ENCODE measurements at regions not wholly inside any gene's neighbourhood (a gene's known extent, or its start where the extent isn't known, plus 50 kb on each side); places are given as distances from the start of the nearest gene placed in this dataset.
"Not testable (repeated sequence)": the region's sequence is repeated elsewhere in the genome, so short reads cannot be mapped to it uniquely, and the experiment has no call there.

- not testable (repeated sequence) for H3K4me2 ChIP-seq (ENCODE audit: low read depth, low read length, poor library complexity, severe bottlenecking); H3K4me1 ChIP-seq (ENCODE audit: low read length); H3K9me2 ChIP-seq (replicated peaks; ENCODE audit: insufficient read depth, low read length); H3K27ac ChIP-seq (ENCODE audit: low read length); H3K79me2 ChIP-seq (ENCODE audit: low read length); H2AFZ ChIP-seq (ENCODE audit: low read length); H3K27me3 ChIP-seq (ENCODE audit: low read length); H4K20me1 ChIP-seq (ENCODE audit: insufficient read depth, low read depth, low read length); H3K36me3 ChIP-seq (ENCODE audit: insufficient read depth, low read length); DNase-seq; H3K4me3 ChIP-seq (ENCODE audit: low read length); H3K9ac ChIP-seq (ENCODE audit: low read length)
- peaks cover 19% of the 10 kb centered on the region for H3K9me3 ChIP-seq (ENCODE audit: low read length)
Observed at GRCh38 chr15:29505535-29505934, 235.9 kb upstream of the NSMCE3 start.

- H4K20me1 ChIP-seq (ENCODE audit: insufficient read depth, low read depth, low read length) = no peaks in the 10 kb centered on the region
- no peaks in the 10 kb centered on the region for H3K36me3 ChIP-seq (ENCODE audit: insufficient read depth, low read length)
- DNase-seq = no peak
- no peaks in the 10 kb centered on the region for H3K79me2 ChIP-seq (ENCODE audit: low read length)
- no peaks in the 10 kb centered on the region for H3K4me1 ChIP-seq (ENCODE audit: low read length)
- no peaks in the 10 kb centered on the region; the same call in 1 of the 2 replicates for H3K9me2 ChIP-seq (replicated peaks; ENCODE audit: insufficient read depth, low read length)
- peaks cover 16% of the 10 kb centered on the region; the same call in 1 of the 2 replicates for H3K9me3 ChIP-seq (ENCODE audit: low read length)
- H3K4me3 ChIP-seq (ENCODE audit: low read length) = no peak overlapping the region
- H3K4me2 ChIP-seq (ENCODE audit: low read depth, low read length, poor library complexity, severe bottlenecking) = no peak overlapping the region
- no peak overlapping the region for H3K9ac ChIP-seq (ENCODE audit: low read length)
- H3K27me3 ChIP-seq (ENCODE audit: low read length) = no peaks in the 10 kb centered on the region
- H2AFZ ChIP-seq (ENCODE audit: low read length) = no peak overlapping the region
- H3K27ac ChIP-seq (ENCODE audit: low read length) = no peak overlapping the region
Observed at GRCh38 chr15:29490747-29491471, 221.3 kb upstream of the NSMCE3 start.

- no peaks in the 10 kb centered on the region for H3K36me3 ChIP-seq (ENCODE audit: insufficient read depth, low read length)
- no peak overlapping the region for H3K27ac ChIP-seq (ENCODE audit: low read length)
- no peak overlapping the region for H2AFZ ChIP-seq (ENCODE audit: low read length)
- H3K27me3 ChIP-seq (ENCODE audit: low read length) = no peaks in the 10 kb centered on the region
- no peak overlapping the region for H3K9ac ChIP-seq (ENCODE audit: low read length)
- no peaks in the 10 kb centered on the region for H3K9me2 ChIP-seq (replicated peaks; ENCODE audit: insufficient read depth, low read length)
- H3K4me3 ChIP-seq (ENCODE audit: low read length) = no peak overlapping the region
- no peak for DNase-seq
- no peak overlapping the region for H3K4me2 ChIP-seq (ENCODE audit: low read depth, low read length, poor library complexity, severe bottlenecking)
- H4K20me1 ChIP-seq (ENCODE audit: insufficient read depth, low read depth, low read length) = no peaks in the 10 kb centered on the region
- H3K9me3 ChIP-seq (ENCODE audit: low read length) = peaks cover 7% of the 10 kb centered on the region
- no peaks in the 10 kb centered on the region for H3K4me1 ChIP-seq (ENCODE audit: low read length)
- H3K79me2 ChIP-seq (ENCODE audit: low read length) = no peaks in the 10 kb centered on the region
Observed at GRCh38 chr15:29480949-29481348, 211.3 kb upstream of the NSMCE3 start.

GRCh38 chr15:29480278-29480677 lies 210.7 kb upstream of the NSMCE3 start:
- Histone ChIP-seq H3K79me2 (ENCODE audit: low read length) (no peaks in the 10 kb centered on the region), H3K27ac (ENCODE audit: low read length) (no peak overlapping the region), H3K4me1 (ENCODE audit: low read length) (no peaks in the 10 kb centered on the region), H3K27me3 (ENCODE audit: low read length) (no peaks in the 10 kb centered on the region), H4K20me1 (ENCODE audit: insufficient read depth, low read depth, low read length) (no peaks in the 10 kb centered on the region), H3K4me3 (ENCODE audit: low read length) (no peak overlapping the region), H3K9me2 (replicated peaks; ENCODE audit: insufficient read depth, low read length) (no peaks in the 10 kb centered on the region), H3K9me3 (ENCODE audit: low read length) (peaks cover 9% of the 10 kb centered on the region), H3K36me3 (ENCODE audit: insufficient read depth, low read length) (no peaks in the 10 kb centered on the region), H2AFZ (ENCODE audit: low read length) (no peak overlapping the region), H3K4me2 (ENCODE audit: low read depth, low read length, poor library complexity, severe bottlenecking) (no peak overlapping the region), H3K9ac (ENCODE audit: low read length) (no peak overlapping the region)
- no peak for DNase-seq

GRCh38 chr15:29477256-29477655 lies 207.6 kb upstream of the NSMCE3 start:
- no peak overlapping the region for H3K4me2 ChIP-seq (ENCODE audit: low read depth, low read length, poor library complexity, severe bottlenecking)
- H2AFZ ChIP-seq (ENCODE audit: low read length) = no peak overlapping the region
- no peaks in the 10 kb centered on the region for H4K20me1 ChIP-seq (ENCODE audit: insufficient read depth, low read depth, low read length)
- H3K9ac ChIP-seq (ENCODE audit: low read length) = no peak overlapping the region
- H3K36me3 ChIP-seq (ENCODE audit: insufficient read depth, low read length) = no peaks in the 10 kb centered on the region
- H3K4me3 ChIP-seq (ENCODE audit: low read length) = no peak overlapping the region
- H3K27ac ChIP-seq (ENCODE audit: low read length) = no peak overlapping the region
- no peaks in the 10 kb centered on the region for H3K79me2 ChIP-seq (ENCODE audit: low read length)
- H3K27me3 ChIP-seq (ENCODE audit: low read length) = no peaks in the 10 kb centered on the region
- DNase-seq = no peak
- no peaks in the 10 kb centered on the region for H3K4me1 ChIP-seq (ENCODE audit: low read length)
- no peaks in the 10 kb centered on the region for H3K9me2 ChIP-seq (replicated peaks; ENCODE audit: insufficient read depth, low read length)
- H3K9me3 ChIP-seq (ENCODE audit: low read length) = peaks cover 4% of the 10 kb centered on the region

- Histone ChIP-seq H3K27ac (ENCODE audit: low read length) (no peak overlapping the region), H3K27me3 (ENCODE audit: low read length) (no peaks in the 10 kb centered on the region), H3K4me3 (ENCODE audit: low read length) (no peak overlapping the region), H3K9ac (ENCODE audit: low read length) (no peak overlapping the region), H3K4me1 (ENCODE audit: low read length) (no peaks in the 10 kb centered on the region), H2AFZ (ENCODE audit: low read length) (no peak overlapping the region), H3K79me2 (ENCODE audit: low read length) (no peaks in the 10 kb centered on the region), H4K20me1 (ENCODE audit: insufficient read depth, low read depth, low read length) (no peaks in the 10 kb centered on the region), H3K9me2 (replicated peaks; ENCODE audit: insufficient read depth, low read length) (no peaks in the 10 kb centered on the region), H3K9me3 (ENCODE audit: low read length) (peaks cover 4% of the 10 kb centered on the region), H3K4me2 (ENCODE audit: low read depth, low read length, poor library complexity, severe bottlenecking) (no peak overlapping the region), H3K36me3 (ENCODE audit: insufficient read depth, low read length) (no peaks in the 10 kb centered on the region)
- no peak for DNase-seq
Observed at GRCh38 chr15:29476503-29477080, 207.0 kb upstream of the NSMCE3 start.

GRCh38 chr15:29475096-29475495 lies 205.5 kb upstream of the NSMCE3 start:
- H3K79me2 ChIP-seq (ENCODE audit: low read length) = no peaks in the 10 kb centered on the region
- H2AFZ ChIP-seq (ENCODE audit: low read length) = no peak overlapping the region
- no peaks in the 10 kb centered on the region for H3K27me3 ChIP-seq (ENCODE audit: low read length)
- H3K9me3 ChIP-seq (ENCODE audit: low read length) = peaks cover 4% of the 10 kb centered on the region
- no peak overlapping the region for H3K4me3 ChIP-seq (ENCODE audit: low read length)
- no peak overlapping the region for H3K4me2 ChIP-seq (ENCODE audit: low read depth, low read length, poor library complexity, severe bottlenecking)
- no peaks in the 10 kb centered on the region for H4K20me1 ChIP-seq (ENCODE audit: insufficient read depth, low read depth, low read length)
- no peak overlapping the region for H3K27ac ChIP-seq (ENCODE audit: low read length)
- no peak for DNase-seq
- no peaks in the 10 kb centered on the region for H3K9me2 ChIP-seq (replicated peaks; ENCODE audit: insufficient read depth, low read length)
- no peak overlapping the region for H3K9ac ChIP-seq (ENCODE audit: low read length)
- no peaks in the 10 kb centered on the region for H3K4me1 ChIP-seq (ENCODE audit: low read length)
- no peaks in the 10 kb centered on the region for H3K36me3 ChIP-seq (ENCODE audit: insufficient read depth, low read length)

- Histone ChIP-seq H2AFZ (ENCODE audit: low read length) (no peak overlapping the region), H4K20me1 (ENCODE audit: insufficient read depth, low read depth, low read length) (no peaks in the 10 kb centered on the region), H3K79me2 (ENCODE audit: low read length) (no peaks in the 10 kb centered on the region), H3K4me1 (ENCODE audit: low read length) (no peaks in the 10 kb centered on the region), H3K9ac (ENCODE audit: low read length) (no peak overlapping the region), H3K27ac (ENCODE audit: low read length) (no peak overlapping the region), H3K9me2 (replicated peaks; ENCODE audit: insufficient read depth, low read length) (no peaks in the 10 kb centered on the region), H3K27me3 (ENCODE audit: low read length) (no peaks in the 10 kb centered on the region), H3K36me3 (ENCODE audit: insufficient read depth, low read length) (no peaks in the 10 kb centered on the region), H3K4me2 (ENCODE audit: low read depth, low read length, poor library complexity, severe bottlenecking) (no peak overlapping the region), H3K4me3 (ENCODE audit: low read length) (no peak overlapping the region), H3K9me3 (ENCODE audit: low read length) (peaks cover 4% of the 10 kb centered on the region)
- DNase-seq = no peak
Observed at GRCh38 chr15:29473621-29474105, 204.0 kb upstream of the NSMCE3 start.

Data from Karpas-422 (cell line).